ENCODE measurements at regions not wholly inside any gene's neighbourhood (a gene's known extent, or its start where the extent isn't known, plus 50 kb on each side); places are given as distances from the start of the nearest gene placed in this dataset.

GRCh38 chr7:4439444-4439843 lies 242.7 kb upstream of the FOXK1 start:
- no TSS peak for BruUV-seq (replicated peaks)

GRCh38 chr7:4444106-4444505 lies 238.0 kb upstream of the FOXK1 start:
- ChIA-PET POLR2A (interaction anchor here (0.7 kb wide), 1 partner anchor 94 kb away, joined by 9 read pairs; no protein-coding TSS in a partner anchor), CTCF (no interaction called here)
- no peak overlapping the region for H3K4me3 ChIP-seq (ENCODE audit: low read depth in 2 of 2, low read length in 2 of 2)
- intact Hi-C loops (cut with micrococcal nuclease; ENCODE audit: unreplicated experiment), result no loop called here
- DNase-seq (ENCODE audit: low read depth, low spot score), result no peak
- no peak for ATAC-seq
- in situ Hi-C loops (cut with HindIII; ENCODE audit: low pct_unique_long_range_greater_than_20kb, low sequenced_read_pairs), result no loop called here
- no peak overlapping the region for H3K27ac ChIP-seq (ENCODE audit: low read length)
- TF ChIP-seq TCF7L2 (IDR thresholded peaks at IDR 0.05; ENCODE audit: low read depth, low read length) (no peak), POLR2AphosphoS5 (IDR thresholded peaks at IDR 0.05; ENCODE audit: low read depth, low read length) (no peak), SIN3A (IDR thresholded peaks at IDR 0.05; ENCODE audit: borderline replicate concordance, insufficient read depth, low read depth, low read length) (no peak), CTCF (IDR thresholded peaks at IDR 0.05) (no peak), REST (IDR thresholded peaks at IDR 0.05; ENCODE audit: insufficient read depth in 1 of 2, low read depth in 2 of 2, low read length in 1 of 2) (no peak)
- H3K4me1 ChIP-seq (ENCODE audit: control insufficient read depth, insufficient read depth, low read length), result no peaks in the 10 kb centered on the region
- no TSS peak for BruUV-seq (replicated peaks)
- no peaks in the 10 kb centered on the region for H3K9me3 ChIP-seq (ENCODE audit: control insufficient read depth, insufficient read depth, low read depth, low read length)
- H3K36me3 ChIP-seq (ENCODE audit: control insufficient read depth, insufficient read depth, low read length), result no peaks in the 10 kb centered on the region
- peaks cover 7% of the 10 kb centered on the region for H3K27me3 ChIP-seq (ENCODE audit: control insufficient read depth, insufficient read depth, low read length)

More at GRCh38 chr7:4439444-4439843, 242.7 kb upstream of the FOXK1 start:
- POLR2A ChIA-PET, result no interaction called here
- no peak for TF ChIP-seq REST (IDR thresholded peaks at IDR 0.05; ENCODE audit: insufficient read depth in 1 of 2, low read depth in 2 of 2, low read length in 1 of 2)
- TF ChIP-seq POLR2AphosphoS5 (IDR thresholded peaks at IDR 0.05; ENCODE audit: low read depth, low read length), result no peak
- no peak for TF ChIP-seq CTCF (IDR thresholded peaks at IDR 0.05)
- TF ChIP-seq TCF7L2 (IDR thresholded peaks at IDR 0.05; ENCODE audit: low read depth, low read length), result no peak
- TF ChIP-seq SIN3A (IDR thresholded peaks at IDR 0.05; ENCODE audit: borderline replicate concordance, insufficient read depth, low read depth, low read length), result no peak
- no peaks in the 10 kb centered on the region for H3K36me3 ChIP-seq (ENCODE audit: control insufficient read depth, insufficient read depth, low read length)
- H3K4me3 ChIP-seq (ENCODE audit: low read depth in 2 of 2, low read length in 2 of 2), result no peak overlapping the region
- no peak for DNase-seq (ENCODE audit: low read depth, low spot score)
- CTCF ChIA-PET, result no interaction called here
- H3K4me1 ChIP-seq (ENCODE audit: control insufficient read depth, insufficient read depth, low read length), result no peaks in the 10 kb centered on the region
- H3K9me3 ChIP-seq (ENCODE audit: control insufficient read depth, insufficient read depth, low read depth, low read length), result no peaks in the 10 kb centered on the region
- no peak for ATAC-seq
- H3K27me3 ChIP-seq (ENCODE audit: control insufficient read depth, insufficient read depth, low read length), result peaks cover 48% of the 10 kb centered on the region
- no peak overlapping the region for H3K27ac ChIP-seq (ENCODE audit: low read length)
- intact Hi-C loops (cut with micrococcal nuclease; ENCODE audit: unreplicated experiment) (no loop called here), in situ Hi-C loops (cut with HindIII; ENCODE audit: low pct_unique_long_range_greater_than_20kb, low sequenced_read_pairs) (no loop called here)

Measured in Panc1 (cell line).